HCT116 (cell line): ENCODE measurements at regions not wholly inside any gene's neighbourhood (a gene's known extent, or its start where the extent isn't known, plus 50 kb on each side); places are given as distances from the start of the nearest gene placed in this dataset.

ENCODE experiments used
- ATAC-seq: fragments of 200-7000 bp; cut with Tn5 transposase; 2 replicates; pipeline ENCODE4 v1.9.1; 2020; ENCODE audit warnings: mild to moderate bottlenecking, moderate library complexity
- BruUV-seq: library from RNA; stranded (reverse); fragments of 400-500 nt; replicated peaks from 2 replicates; lab custom pipeline; 2021; lab: Mats Ljungman, UMichigan
- CTCF ChIA-PET: fragments of 300-600 bp; sonication (Branson Sonifier 250); formaldehyde crosslinking; loops from one replicate; lab custom pipeline; 2021; ENCODE audit warnings: antibody characterized with exemption; lab: Charles Lee
- POLR2A ChIA-PET: fragments of 300-600, 350-600 bp; sonication (Branson Sonifier 250); formaldehyde crosslinking; loops from one replicate; lab custom pipeline; 2021; ENCODE audit warnings: antibody characterized with exemption; lab: Charles Lee
- RAD21 ChIA-PET, 2 experiments: fragments of 300-600 bp; sonication (Branson Sonifier 250); formaldehyde crosslinking; loops; one replicate each; lab custom pipeline; 2023; ENCODE audit warnings: low total read pairs in 2 of 2; ENCODE audit not compliant: uncharacterized antibody in 2 of 2, unreplicated experiment in 2 of 2, low non-redundant PET in 1 of 2; lab: Charles Lee
- DNase-seq: peaks from one replicate; pipeline ENCODE4 v3.0.0-alpha.2; 2010; ENCODE audit warnings: low read depth, low spot score
- H2AFZ ChIP-seq: fragments of 200-600 bp; shearing (Covaris generic), sonication (generic); 2 replicates; pipeline ENCODE4 v1.6.1; 2017; ENCODE audit warnings: low read depth, mixed run types, mixed read lengths, antibody characterized with exemption, low read length; ENCODE audit not compliant: poor library complexity, severe bottlenecking
- H3K27ac ChIP-seq: 2 replicates; pipeline ENCODE4 v1.5.1; 2012; ENCODE audit warnings: low read depth, low read length
- H3K27me3 ChIP-seq: fragments of 200-600 bp; sonication (generic); 2 replicates; pipeline ENCODE4 v1.6.1; 2016; ENCODE audit warnings: mixed run types, low read length, mixed read lengths; ENCODE audit not compliant: insufficient read depth
- H3K36me3 ChIP-seq, 2 experiments: fragments of 200-500 bp in 1 of 2; fragments of 200-600 bp in 1 of 2; sonication (Bioruptor generic) in 1 of 2; sonication (generic) in 1 of 2; 2 replicates each; pipeline versions ENCODE4 v1.5.1 to v1.6.1; 2014 to 2016; ENCODE audit warnings: low read length in 2 of 2, inconsistent platforms in 1 of 2, mixed read lengths in 1 of 2, mixed run types in 1 of 2; ENCODE audit not compliant: insufficient read depth in 2 of 2, control insufficient read depth in 1 of 2
- H3K4me1 ChIP-seq, 2 experiments: fragments of 200-600 bp in 1 of 2; sonication (generic) in 1 of 2; 2 replicates each; pipeline versions ENCODE4 v1.5.1 to v1.6.1; 2012 to 2017; ENCODE audit warnings: low read length in 2 of 2, inconsistent platforms in 1 of 2, mild to moderate bottlenecking in 1 of 2, mixed read lengths in 1 of 2, mixed run types in 1 of 2, moderate library complexity in 1 of 2; ENCODE audit not compliant: insufficient read depth in 2 of 2, control insufficient read depth in 1 of 2
- H3K4me2 ChIP-seq: fragments of 200-600 bp; sonication (generic); 2 replicates; pipeline ENCODE4 v1.6.1; 2017; ENCODE audit warnings: mixed run types, low read length, mixed read lengths
- H3K4me3 ChIP-seq, 2 experiments: fragments of 200-600 bp in 1 of 2; sonication (generic) in 1 of 2; replicated peaks in 1 of 2; 2 replicates each; pipeline ENCODE4 v1.5.1; 2011 to 2016; ENCODE audit warnings: low read length in 2 of 2, control low read depth in 1 of 2, low read depth in 1 of 2, mild to moderate bottlenecking in 1 of 2, mixed read lengths in 1 of 2, mixed run types in 1 of 2
- H3K79me2 ChIP-seq: fragments of 200-600 bp; sonication (generic); 2 replicates; pipeline ENCODE4 v1.6.1; 2017; ENCODE audit warnings: mild to moderate bottlenecking, mixed run types, low read length, moderate library complexity, mixed read lengths; ENCODE audit not compliant: insufficient read depth
- H3K9ac ChIP-seq: fragments of 200-600 bp; sonication (generic); 2 replicates; pipeline ENCODE4 v1.6.1; 2016; ENCODE audit warnings: low read length, mixed read lengths
- H3K9me2 ChIP-seq: fragments of 200-600 bp; sonication (generic), shearing (Covaris generic); 2 replicates; pipeline ENCODE4 v1.6.1; 2017; ENCODE audit warnings: mixed run types, mild to moderate bottlenecking, moderate library complexity; ENCODE audit not compliant: insufficient read depth
- H3K9me3 ChIP-seq, 2 experiments: fragments of 200-500 bp in 1 of 2; fragments of 200-600 bp in 1 of 2; sonication (Bioruptor generic) in 1 of 2; sonication (generic) in 1 of 2; 2 replicates each; pipeline ENCODE4 v1.6.1; 2014 to 2017; ENCODE audit warnings: low read length in 2 of 2, mixed read lengths in 2 of 2, inconsistent platforms in 1 of 2, low read depth in 1 of 2, mild to moderate bottlenecking in 1 of 2, mixed run types in 1 of 2, moderate library complexity in 1 of 2; ENCODE audit not compliant: control insufficient read depth in 1 of 2, insufficient read depth in 1 of 2
- H4K20me1 ChIP-seq: fragments of 200-600 bp; sonication (generic), shearing (Covaris generic); 2 replicates; pipeline ENCODE4 v1.6.1; 2017; ENCODE audit warnings: mixed run types, mild to moderate bottlenecking, moderate library complexity; ENCODE audit not compliant: insufficient read depth
- CBX3 ChIP-seq: IDR thresholded peaks from 2 replicates; pipeline ENCODE4 v1.6.1; 2012; ENCODE audit warnings: low read depth
- EGR1 ChIP-seq: IDR thresholded peaks from 2 replicates; pipeline ENCODE4 v1.6.1; 2012; ENCODE audit warnings: low read depth
- JUND ChIP-seq: IDR thresholded peaks from 2 replicates; pipeline ENCODE4 v1.6.1; 2012
- SIN3A ChIP-seq: IDR thresholded peaks from 2 replicates; pipeline ENCODE4 v1.6.1; 2012; ENCODE audit warnings: low read depth
- SP1 ChIP-seq: IDR thresholded peaks from 2 replicates; pipeline ENCODE4 v1.6.1; 2012; ENCODE audit warnings: low read depth
- YY1 ChIP-seq: IDR thresholded peaks from 2 replicates; pipeline ENCODE4 v1.6.1; 2011; ENCODE audit warnings: low read length, low read depth, moderate library complexity, mild to moderate bottlenecking; ENCODE audit not compliant: insufficient replicate concordance; ENCODE audit errors: extremely low read depth
- ZNF274 ChIP-seq: fragments of 200-500 bp; sonication (Bioruptor generic); IDR thresholded peaks from 2 replicates; pipeline ENCODE4 v1.6.1; 2014; ENCODE audit warnings: mild to moderate bottlenecking, low read depth, low read length, inconsistent platforms
- intact Hi-C: fragments of 100-400 bp; cut with micrococcal nuclease; formaldehyde crosslinking; loops from 2 replicates; pipeline ENCODE4 v1.10.0; 2022
- TF ChIP-seq, protein P1 (sequence below), 3 experiments: fragments of 200-600 bp in 1 of 3; sonication (generic) in 1 of 3; IDR thresholded peaks in 2 of 3; conservative IDR thresholded peaks in 1 of 3; 2 replicates each; pipeline ENCODE4 v1.5.1; 2012 to 2017; ENCODE audit warnings: low read depth in 2 of 3, low read length in 2 of 3, antibody characterized with exemption in 1 of 3, borderline replicate concordance in 1 of 3, control low read depth in 1 of 3, mild to moderate bottlenecking in 1 of 3, mixed read lengths in 1 of 3, mixed run types in 1 of 3, moderate library complexity in 1 of 3; ENCODE audit not compliant: insufficient read depth in 1 of 3
- TF ChIP-seq, protein P2 (sequence below): IDR thresholded peaks from 2 replicates; pipeline ENCODE4 v1.6.1; 2011; ENCODE audit warnings: mild to moderate bottlenecking, low read length, moderate library complexity; ENCODE audit not compliant: insufficient replicate concordance; ENCODE audit errors: extremely low read depth
- TF ChIP-seq, protein P3 (sequence below): IDR thresholded peaks from 2 replicates; pipeline ENCODE4 v1.6.1; 2012
- TF ChIP-seq, protein P4 (sequence below): IDR thresholded peaks from 2 replicates; pipeline ENCODE4 v1.6.1; 2012; ENCODE audit warnings: low read depth
- TF ChIP-seq, protein P5 (sequence below): IDR thresholded peaks from 2 replicates; pipeline ENCODE4 v1.6.1; 2012

GRCh38 chr3:87335931-87336330, 59.5 kb upstream of the POU1F1 start:
- Histone ChIP-seq H3K27ac (no peak overlapping the region), H3K9ac (no peak overlapping the region), H2AFZ (peak overlapping the region; percentile 49), H3K79me2 (no peaks in the 10 kb centered on the region), H4K20me1 (no peaks in the 10 kb centered on the region), H3K9me3 (no peaks in the 10 kb centered on the region), H3K4me2 (peak overlapping the region; percentile 20; the same call in 1 of the 2 replicates), H3K27me3 (no peaks in the 10 kb centered on the region), H3K9me2 (no peaks in the 10 kb centered on the region), H3K4me1 (peaks cover 27 to 32% of the 10 kb centered on the region in 2 experiments), H3K36me3 (no peaks in the 10 kb centered on the region), H3K4me3 (no peak overlapping the region)
- no TSS peak for BruUV-seq
- DNase-seq (no peak), ATAC-seq (no peak)
- TF ChIP-seq, protein P1, sequence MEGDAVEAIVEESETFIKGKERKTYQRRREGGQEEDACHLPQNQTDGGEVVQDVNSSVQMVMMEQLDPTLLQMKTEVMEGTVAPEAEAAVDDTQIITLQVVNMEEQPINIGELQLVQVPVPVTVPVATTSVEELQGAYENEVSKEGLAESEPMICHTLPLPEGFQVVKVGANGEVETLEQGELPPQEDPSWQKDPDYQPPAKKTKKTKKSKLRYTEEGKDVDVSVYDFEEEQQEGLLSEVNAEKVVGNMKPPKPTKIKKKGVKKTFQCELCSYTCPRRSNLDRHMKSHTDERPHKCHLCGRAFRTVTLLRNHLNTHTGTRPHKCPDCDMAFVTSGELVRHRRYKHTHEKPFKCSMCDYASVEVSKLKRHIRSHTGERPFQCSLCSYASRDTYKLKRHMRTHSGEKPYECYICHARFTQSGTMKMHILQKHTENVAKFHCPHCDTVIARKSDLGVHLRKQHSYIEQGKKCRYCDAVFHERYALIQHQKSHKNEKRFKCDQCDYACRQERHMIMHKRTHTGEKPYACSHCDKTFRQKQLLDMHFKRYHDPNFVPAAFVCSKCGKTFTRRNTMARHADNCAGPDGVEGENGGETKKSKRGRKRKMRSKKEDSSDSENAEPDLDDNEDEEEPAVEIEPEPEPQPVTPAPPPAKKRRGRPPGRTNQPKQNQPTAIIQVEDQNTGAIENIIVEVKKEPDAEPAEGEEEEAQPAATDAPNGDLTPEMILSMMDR (IDR thresholded peaks at IDR 0.05 in 2 of 3, conservative IDR thresholded peaks at IDR 0.05 in 1 of 3; ENCODE audit: borderline replicate concordance in 1 of 3, insufficient read depth in 1 of 3, low read depth in 2 of 3, low read length in 2 of 3): no peak
- TF ChIP-seq SP1: no peak
- TF ChIP-seq, protein P2, sequence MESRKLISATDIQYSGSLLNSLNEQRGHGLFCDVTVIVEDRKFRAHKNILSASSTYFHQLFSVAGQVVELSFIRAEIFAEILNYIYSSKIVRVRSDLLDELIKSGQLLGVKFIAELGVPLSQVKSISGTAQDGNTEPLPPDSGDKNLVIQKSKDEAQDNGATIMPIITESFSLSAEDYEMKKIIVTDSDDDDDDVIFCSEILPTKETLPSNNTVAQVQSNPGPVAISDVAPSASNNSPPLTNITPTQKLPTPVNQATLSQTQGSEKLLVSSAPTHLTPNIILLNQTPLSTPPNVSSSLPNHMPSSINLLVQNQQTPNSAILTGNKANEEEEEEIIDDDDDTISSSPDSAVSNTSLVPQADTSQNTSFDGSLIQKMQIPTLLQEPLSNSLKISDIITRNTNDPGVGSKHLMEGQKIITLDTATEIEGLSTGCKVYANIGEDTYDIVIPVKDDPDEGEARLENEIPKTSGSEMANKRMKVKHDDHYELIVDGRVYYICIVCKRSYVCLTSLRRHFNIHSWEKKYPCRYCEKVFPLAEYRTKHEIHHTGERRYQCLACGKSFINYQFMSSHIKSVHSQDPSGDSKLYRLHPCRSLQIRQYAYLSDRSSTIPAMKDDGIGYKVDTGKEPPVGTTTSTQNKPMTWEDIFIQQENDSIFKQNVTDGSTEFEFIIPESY: no peak
- TF ChIP-seq, protein P3, sequence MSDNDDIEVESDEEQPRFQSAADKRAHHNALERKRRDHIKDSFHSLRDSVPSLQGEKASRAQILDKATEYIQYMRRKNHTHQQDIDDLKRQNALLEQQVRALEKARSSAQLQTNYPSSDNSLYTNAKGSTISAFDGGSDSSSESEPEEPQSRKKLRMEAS: no peak
- TF ChIP-seq ZNF274: no peak
- TF ChIP-seq YY1: no peak
- TF ChIP-seq, protein P4, sequence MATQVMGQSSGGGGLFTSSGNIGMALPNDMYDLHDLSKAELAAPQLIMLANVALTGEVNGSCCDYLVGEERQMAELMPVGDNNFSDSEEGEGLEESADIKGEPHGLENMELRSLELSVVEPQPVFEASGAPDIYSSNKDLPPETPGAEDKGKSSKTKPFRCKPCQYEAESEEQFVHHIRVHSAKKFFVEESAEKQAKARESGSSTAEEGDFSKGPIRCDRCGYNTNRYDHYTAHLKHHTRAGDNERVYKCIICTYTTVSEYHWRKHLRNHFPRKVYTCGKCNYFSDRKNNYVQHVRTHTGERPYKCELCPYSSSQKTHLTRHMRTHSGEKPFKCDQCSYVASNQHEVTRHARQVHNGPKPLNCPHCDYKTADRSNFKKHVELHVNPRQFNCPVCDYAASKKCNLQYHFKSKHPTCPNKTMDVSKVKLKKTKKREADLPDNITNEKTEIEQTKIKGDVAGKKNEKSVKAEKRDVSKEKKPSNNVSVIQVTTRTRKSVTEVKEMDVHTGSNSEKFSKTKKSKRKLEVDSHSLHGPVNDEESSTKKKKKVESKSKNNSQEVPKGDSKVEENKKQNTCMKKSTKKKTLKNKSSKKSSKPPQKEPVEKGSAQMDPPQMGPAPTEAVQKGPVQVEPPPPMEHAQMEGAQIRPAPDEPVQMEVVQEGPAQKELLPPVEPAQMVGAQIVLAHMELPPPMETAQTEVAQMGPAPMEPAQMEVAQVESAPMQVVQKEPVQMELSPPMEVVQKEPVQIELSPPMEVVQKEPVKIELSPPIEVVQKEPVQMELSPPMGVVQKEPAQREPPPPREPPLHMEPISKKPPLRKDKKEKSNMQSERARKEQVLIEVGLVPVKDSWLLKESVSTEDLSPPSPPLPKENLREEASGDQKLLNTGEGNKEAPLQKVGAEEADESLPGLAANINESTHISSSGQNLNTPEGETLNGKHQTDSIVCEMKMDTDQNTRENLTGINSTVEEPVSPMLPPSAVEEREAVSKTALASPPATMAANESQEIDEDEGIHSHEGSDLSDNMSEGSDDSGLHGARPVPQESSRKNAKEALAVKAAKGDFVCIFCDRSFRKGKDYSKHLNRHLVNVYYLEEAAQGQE: no peak
- TF ChIP-seq, protein P5, sequence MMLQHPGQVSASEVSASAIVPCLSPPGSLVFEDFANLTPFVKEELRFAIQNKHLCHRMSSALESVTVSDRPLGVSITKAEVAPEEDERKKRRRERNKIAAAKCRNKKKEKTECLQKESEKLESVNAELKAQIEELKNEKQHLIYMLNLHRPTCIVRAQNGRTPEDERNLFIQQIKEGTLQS: no peak
- TF ChIP-seq EGR1: no peak
- TF ChIP-seq CBX3: no peak
- TF ChIP-seq JUND: no peak
- TF ChIP-seq SIN3A: no peak
- ChIA-PET RAD21 (no interaction called here), POLR2A (no interaction called here), CTCF (interaction anchor here (3.3 kb wide), 1 partner anchor 15 kb away, joined by 18 read pairs; no protein-coding TSS in a partner anchor)
- intact Hi-C loops: no loop called here
